A549 (cell line): ENCODE measurements at regions not wholly inside any gene's neighbourhood (a gene's known extent, or its start where the extent isn't known, plus 50 kb on each side); places are given as distances from the start of the nearest gene placed in this dataset.

Experiments
- ATAC-seq, 2 experiments: fragments of 200-7000 bp in 1 of 2; fragments of >200 bp in 1 of 2; cut with Nextera tagmentation in 1 of 2; cut with Tn5 transposase in 1 of 2; 3 replicates each; pipeline versions ENCODE4 v1.8.0 to v1.9.1; 2018 to 2020; ENCODE audit warnings: mild to moderate bottlenecking in 1 of 2, moderate library complexity in 1 of 2
- CTCF ChIA-PET: fragments of 300-600 bp; sonication (Branson Sonifier 250); formaldehyde crosslinking; extraction: SDS; loops from one replicate; lab custom pipeline; 2021; ENCODE audit warnings: antibody characterized with exemption, inconsistent platforms; lab: Yijun Ruan, JAX
- POLR2A ChIA-PET: fragments of 350-600 bp; formaldehyde crosslinking; extraction: SDS; loops from one replicate; lab custom pipeline; 2021; ENCODE audit warnings: antibody characterized with exemption, inconsistent platforms; lab: Yijun Ruan, JAX
- DNase-seq, 2 experiments: peaks; one replicate each; pipeline versions ENCODE4 v3.0.0 to v3.0.0-alpha.2; 2011 to 2016; ENCODE audit warnings: low read depth in 1 of 2, low spot score in 1 of 2
- FAIRE-seq: peaks from 2 replicates; lab custom pipeline; 2011; peaks lifted over from hg19 to GRCh38; lab: Jason Lieb, UNC
- H3K27ac ChIP-seq, 2 experiments: fragments of >200 bp; sonication (Bioruptor Twin); formaldehyde crosslinking; 3 replicates each; pipeline ENCODE4 v1.5.1; 2016 to 2017
- H3K4me1 ChIP-seq: fragments of >200 bp; sonication (Bioruptor Twin); formaldehyde crosslinking; 3 replicates; pipeline ENCODE4 v1.6.1; 2016
- H3K4me2 ChIP-seq: fragments of >200 bp; sonication (Bioruptor Twin); formaldehyde crosslinking; 3 replicates; pipeline ENCODE4 v1.6.1; 2016
- H3K4me3 ChIP-seq: fragments of >200 bp; sonication (Bioruptor Twin); formaldehyde crosslinking; 3 replicates; pipeline ENCODE4 v1.5.1; 2016
- H3K9me3 ChIP-seq: fragments of >200 bp; sonication (Bioruptor Twin); formaldehyde crosslinking; 3 replicates; pipeline ENCODE4 v1.6.1; 2016
- ATOH8 ChIP-seq: fragments of 250-450 bp; sonication (Bioruptor Pico); IDR thresholded peaks from 2 replicates; pipeline ENCODE4 v1.5.0; 2020; ENCODE audit warnings: low read depth, mild to moderate bottlenecking, moderate library complexity
- CBX2 ChIP-seq: fragments of 200-600 bp; sonication (generic); IDR thresholded peaks from 2 replicates; pipeline ENCODE4 v1.6.1; 2016; ENCODE audit warnings: low read depth, mild to moderate bottlenecking, borderline replicate concordance
- CBX8 ChIP-seq: fragments of 200-600 bp; sonication (generic); IDR thresholded peaks from 2 replicates; pipeline ENCODE4 v1.6.1; 2016
- EHF ChIP-seq: fragments of 250-450 bp; sonication (Bioruptor Pico); IDR thresholded peaks from 2 replicates; pipeline ENCODE4 v1.5.0; 2020; ENCODE audit warnings: mild to moderate bottlenecking
- EHMT2 ChIP-seq: fragments of 200-600 bp; sonication (generic); IDR thresholded peaks from 2 replicates; pipeline ENCODE4 v1.6.1; 2016; ENCODE audit warnings: antibody characterized with exemption, low read depth, mild to moderate bottlenecking, moderate library complexity
- ESRRA ChIP-seq: fragments of 150-350 bp; IDR thresholded peaks from 2 replicates; pipeline ENCODE4 v1.6.1; 2014; ENCODE audit warnings: mild to moderate bottlenecking, low read length, borderline replicate concordance
- FOXS1 ChIP-seq: fragments of 250-450 bp; sonication (Bioruptor Pico); IDR thresholded peaks from 2 replicates; pipeline ENCODE4 v1.5.0; 2020; ENCODE audit warnings: mild to moderate bottlenecking, moderate library complexity
- GATA3 ChIP-seq: IDR thresholded peaks from 2 replicates; pipeline ENCODE4 v1.6.1; 2012; ENCODE audit warnings: borderline replicate concordance
- HDAC2 ChIP-seq: fragments of 200-600 bp; sonication (generic); IDR thresholded peaks from 2 replicates; pipeline ENCODE4 v1.6.1; 2016
- HES2 ChIP-seq: fragments of >200 bp; sonication (Bioruptor Twin); formaldehyde crosslinking; IDR thresholded peaks from 2 replicates; pipeline ENCODE4 v1.6.1; 2016
- HMGXB4 ChIP-seq: fragments of 250-450 bp; sonication (Bioruptor Pico); IDR thresholded peaks from 2 replicates; pipeline ENCODE4 v1.5.0; 2021; ENCODE audit warnings: mild to moderate bottlenecking, moderate library complexity, borderline replicate concordance
- HOXA7 ChIP-seq: fragments of 250-450 bp; sonication (Bioruptor Pico); IDR thresholded peaks from 2 replicates; pipeline ENCODE4 v1.5.0; 2020; ENCODE audit warnings: mild to moderate bottlenecking, moderate library complexity
- JUNB ChIP-seq: fragments of >200 bp; sonication (Bioruptor Twin); formaldehyde crosslinking; IDR thresholded peaks from 2 replicates; pipeline ENCODE4 v1.6.1; 2016
- MYC ChIP-seq: IDR thresholded peaks from 2 replicates; pipeline ENCODE4 v1.6.1; 2012; ENCODE audit warnings: mild to moderate bottlenecking, inconsistent platforms, low read length, improper control_type of control experiment, borderline replicate concordance
- POLR2A ChIP-seq: IDR thresholded peaks from 2 replicates; pipeline ENCODE4 v1.6.1; 2012; ENCODE audit warnings: mild to moderate bottlenecking, low read length
- RCOR1 ChIP-seq: fragments of 150-350 bp; IDR thresholded peaks from 2 replicates; pipeline ENCODE4 v1.6.1; 2014; ENCODE audit warnings: antibody characterized with exemption, low read length, low read depth
- REST ChIP-seq: fragments of 200-600 bp; sonication (generic); IDR thresholded peaks from 2 replicates; pipeline ENCODE4 v1.6.1; 2016; ENCODE audit warnings: antibody characterized with exemption, mild to moderate bottlenecking, moderate library complexity
- RFX5 ChIP-seq: fragments of 450-650 bp; IDR thresholded peaks from 2 replicates; pipeline ENCODE4 v1.7.1; 2014; ENCODE audit warnings: antibody characterized with exemption, mild to moderate bottlenecking, moderate library complexity
- SREBF2 ChIP-seq: fragments of 450-650 bp; IDR thresholded peaks from 2 replicates; pipeline ENCODE4 v1.6.1; 2014; ENCODE audit warnings: mild to moderate bottlenecking, moderate library complexity
- TFCP2L1 ChIP-seq: fragments of 250-450 bp; sonication (Bioruptor Pico); IDR thresholded peaks from 2 replicates; pipeline ENCODE4 v1.5.0; 2021; ENCODE audit warnings: mild to moderate bottlenecking
- ZC3H11A ChIP-seq: fragments of 450-650 bp; IDR thresholded peaks from 2 replicates; pipeline ENCODE4 v1.6.1; 2014; ENCODE audit warnings: antibody characterized with exemption, mild to moderate bottlenecking
- ZFP36 ChIP-seq: fragments of 450-650 bp; IDR thresholded peaks from 2 replicates; pipeline ENCODE4 v1.6.1; 2014; ENCODE audit warnings: borderline replicate concordance; ENCODE audit not compliant: partially characterized antibody
- ZSCAN20 ChIP-seq: fragments of 250-450 bp; sonication (Bioruptor Pico); IDR thresholded peaks from 2 replicates; pipeline ENCODE4 v1.8.0; 2022; ENCODE audit warnings: mild to moderate bottlenecking, moderate library complexity
- WGBS: methylation state at CpG from one replicate; pipeline ENCODE4 v1.1.6; 2017; ENCODE audit errors: missing lambda C conversion rate; 5-methylcytosine and 5-hydroxymethylcytosine counted together

- ATAC-seq, result no peak
- 0% methylated on average over 3 of the region's 3 CpGs for WGBS
- no peak overlapping the region for H3K27ac ChIP-seq
- no peak for FAIRE-seq
- TF ChIP-seq REST, result no peak
- TF ChIP-seq RFX5, result no peak
- no peak for TF ChIP-seq HES2
- no peak for TF ChIP-seq RCOR1
- TF ChIP-seq HDAC2, result no peak
- no peak for TF ChIP-seq ZFP36
- no peak for TF ChIP-seq CBX2
- TF ChIP-seq HMGXB4, result no peak
- no peak for TF ChIP-seq CBX8
- no peak for TF ChIP-seq TFCP2L1 (CRISPR knock-in tag)
- H3K9me3 ChIP-seq, result no peaks in the 10 kb centered on the region
- DNase-seq, result no peak
- H3K4me2 ChIP-seq, result no peak overlapping the region
- CTCF ChIA-PET, result no interaction called here
- POLR2A ChIA-PET, result no interaction called here
- no peaks in the 10 kb centered on the region for H3K4me1 ChIP-seq
- no peak overlapping the region for H3K4me3 ChIP-seq
Measured at GRCh38 chr3:61401359-61401758, 150.1 kb upstream of the FHIT start.

- ATAC-seq, result no peak
- Histone ChIP-seq H3K4me3 (no peak overlapping the region), H3K9me3 (no peaks in the 10 kb centered on the region), H3K4me1 (no peaks in the 10 kb centered on the region), H3K4me2 (no peak overlapping the region), H3K27ac (no peak overlapping the region)
- ChIA-PET POLR2A (no interaction called here), CTCF (no interaction called here)
- FAIRE-seq, result no peak
- no peak for DNase-seq
- no peak for TF ChIP-seq ATOH8
- TF ChIP-seq JUNB, result no peak
- TF ChIP-seq GATA3, result no peak
- TF ChIP-seq ZSCAN20 (CRISPR knock-in tag), result no peak
- TF ChIP-seq CBX8, result no peak
- TF ChIP-seq HOXA7 (CRISPR knock-in tag), result no peak
- no peak for TF ChIP-seq SREBF2
- no peak for TF ChIP-seq MYC
- no peak for TF ChIP-seq FOXS1 (CRISPR knock-in tag)
- TF ChIP-seq POLR2A, result no peak
- no peak for TF ChIP-seq ESRRA
- TF ChIP-seq EHMT2, result no peak
- no peak for TF ChIP-seq ZC3H11A
- TF ChIP-seq EHF (CRISPR knock-in tag), result no peak
- 10% methylated on average over 1 of the region's 1 CpG for WGBS
Measured at GRCh38 chr3:61407397-61407796, 154.0 kb upstream of the PTPRG start.
